GM18909 (cell line): ENCODE measurements at regions not wholly inside any gene's neighbourhood (a gene's known extent, or its start where the extent isn't known, plus 50 kb on each side); places are given as distances from the start of the nearest gene placed in this dataset.

Source experiments
- ATAC-seq: cut with Tn5 transposase; IDR thresholded peaks from one replicate; pipeline ENCODE4 v1.9.1; 2021; ENCODE audit warnings: mild to moderate bottlenecking; ENCODE audit not compliant: unreplicated experiment, poor library complexity

DNA sequence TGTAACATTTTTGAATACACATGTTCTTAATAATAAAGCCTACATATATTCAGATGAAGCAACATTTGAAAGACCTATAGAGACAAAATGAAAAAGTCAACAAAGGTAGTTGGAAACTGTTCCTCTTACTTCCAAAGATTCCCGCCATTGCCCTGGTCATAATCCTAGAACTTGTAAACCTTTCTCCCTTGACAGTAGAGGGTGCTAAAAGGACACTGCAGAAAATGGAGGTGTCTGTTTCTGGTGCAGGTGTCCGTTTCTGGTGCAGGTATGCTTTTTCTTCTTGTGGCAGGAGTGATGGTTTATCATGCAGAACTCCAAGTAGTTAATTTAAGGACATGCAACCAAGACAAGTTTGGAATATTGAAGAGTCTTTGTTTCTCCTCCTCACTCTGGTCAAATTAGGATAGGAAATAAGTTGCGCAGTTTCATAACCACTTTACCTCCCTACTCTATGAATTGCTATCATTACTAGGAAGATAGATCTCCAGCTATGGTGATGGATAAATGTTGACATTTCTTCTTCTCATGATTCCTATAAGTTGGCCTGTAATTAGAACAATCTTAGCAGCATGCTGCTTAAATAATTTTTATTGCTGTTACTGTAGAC lies 56.0 kb upstream of the FAM174A start:
- peak; percentile 61 for ATAC-seq

GRCh38 chr5:100472091-100472490 lies 63.1 kb upstream of the FAM174A start:
- no peak for ATAC-seq

DNA sequence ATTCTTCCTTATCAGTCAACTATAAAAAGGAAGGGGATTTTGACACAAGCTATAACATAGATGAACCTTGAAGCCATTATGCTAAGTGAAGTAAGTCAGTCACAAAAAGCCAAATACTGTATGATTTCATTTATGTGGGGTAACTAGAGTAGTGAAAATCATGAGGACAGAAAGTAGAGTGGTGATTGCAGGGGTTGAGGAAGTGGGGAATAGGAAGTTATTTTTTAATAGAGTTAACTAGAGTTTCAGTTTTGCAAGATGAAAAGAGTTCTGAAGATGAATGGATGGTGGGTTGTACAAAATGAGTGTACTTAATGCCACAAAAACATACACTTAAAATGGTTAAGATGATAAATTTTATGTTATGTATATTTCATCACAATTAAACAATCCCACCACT lies 65.4 kb upstream of the FAM174A start:
- peak; percentile 97 for ATAC-seq

GRCh38 chr5:100464418-100464817 lies 70.8 kb upstream of the FAM174A start:
- ATAC-seq = no peak

GRCh38 chr5:100456615-100457014 lies 78.6 kb upstream of the FAM174A start:
- ATAC-seq = no peak

- no peak for ATAC-seq
These were observed 83.0 kb upstream of the FAM174A start for GRCh38 chr5:100452126-100452525.

GRCh38 chr5:100448111-100448528 lies 87.1 kb upstream of the FAM174A start:
- ATAC-seq = no peak

- ATAC-seq = no peak
These were observed 88.2 kb upstream of the FAM174A start for GRCh38 chr5:100446879-100447430.

GRCh38 chr5:100444961-100445360 lies 90.2 kb upstream of the FAM174A start:
- ATAC-seq = no peak

GRCh38 chr5:100434815-100435214 lies 100.4 kb upstream of the FAM174A start:
- ATAC-seq = no peak

DNA sequence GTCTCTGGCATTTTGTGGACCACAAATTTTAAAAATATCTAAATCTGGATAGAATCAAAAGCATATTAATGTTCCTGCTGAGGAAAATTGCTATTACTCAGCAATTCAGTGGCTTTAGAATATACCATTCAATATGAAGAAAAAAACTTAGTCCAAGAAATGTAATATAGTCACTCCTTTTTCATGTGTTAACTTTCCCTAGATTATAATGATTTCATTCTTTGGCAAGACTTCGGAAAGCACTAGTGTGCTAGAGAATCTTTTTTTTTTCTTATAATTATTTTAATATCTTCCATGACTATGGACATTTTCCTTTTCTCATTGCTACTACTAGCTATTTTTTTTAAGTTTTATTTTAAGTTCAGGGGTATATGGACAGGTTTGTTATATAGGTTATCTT lies 102.4 kb upstream of the FAM174A start:
- no peak for ATAC-seq

DNA sequence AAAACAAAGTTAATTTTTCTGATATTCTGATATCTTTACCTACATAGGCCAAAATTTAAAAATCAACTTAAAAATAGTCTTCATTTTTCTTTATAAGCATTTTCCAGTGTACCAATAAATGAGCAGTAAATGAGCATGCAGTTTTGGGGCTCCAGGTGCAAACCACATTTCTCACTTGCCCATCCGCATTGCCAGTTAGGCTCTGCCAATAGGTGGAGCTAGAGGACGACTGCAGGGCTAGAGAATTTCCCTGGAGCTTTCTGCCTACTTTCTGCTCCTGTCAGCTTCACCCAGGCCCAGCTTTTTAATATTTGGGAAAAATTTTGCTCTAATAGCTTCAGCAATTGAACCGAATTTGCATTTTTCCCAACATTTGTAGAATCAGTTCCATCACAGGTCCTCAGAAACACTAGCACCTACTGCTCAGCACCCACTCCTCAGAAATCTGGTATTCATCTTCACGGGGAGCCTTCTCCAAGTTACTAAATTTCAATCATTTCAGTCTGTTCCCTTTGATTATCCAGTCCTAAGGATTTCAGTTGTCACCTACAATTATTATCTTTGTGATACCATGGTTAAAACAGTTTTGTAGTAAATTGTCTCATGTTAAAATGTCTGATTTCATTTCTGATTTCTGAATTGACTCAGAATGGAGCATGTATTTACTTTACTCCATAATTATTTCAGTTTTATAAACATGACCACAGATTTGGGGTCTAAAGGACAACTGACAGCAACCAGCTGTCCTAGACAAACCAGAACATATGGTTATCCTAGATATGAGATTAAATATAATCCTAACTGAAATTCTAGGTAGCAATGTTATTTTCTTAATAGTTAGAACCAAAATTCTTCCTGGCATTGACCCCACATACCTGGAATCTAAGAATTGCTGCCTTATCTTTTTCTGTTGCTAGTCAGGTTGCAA lies 104.6 kb upstream of the FAM174A start:
- peak; percentile 87 for ATAC-seq

GRCh38 chr5:100424787-100425186 lies 110.4 kb upstream of the FAM174A start:
- ATAC-seq = no peak

GRCh38 chr5:100424017-100424416 lies 111.2 kb upstream of the FAM174A start:
- ATAC-seq = no peak

DNA sequence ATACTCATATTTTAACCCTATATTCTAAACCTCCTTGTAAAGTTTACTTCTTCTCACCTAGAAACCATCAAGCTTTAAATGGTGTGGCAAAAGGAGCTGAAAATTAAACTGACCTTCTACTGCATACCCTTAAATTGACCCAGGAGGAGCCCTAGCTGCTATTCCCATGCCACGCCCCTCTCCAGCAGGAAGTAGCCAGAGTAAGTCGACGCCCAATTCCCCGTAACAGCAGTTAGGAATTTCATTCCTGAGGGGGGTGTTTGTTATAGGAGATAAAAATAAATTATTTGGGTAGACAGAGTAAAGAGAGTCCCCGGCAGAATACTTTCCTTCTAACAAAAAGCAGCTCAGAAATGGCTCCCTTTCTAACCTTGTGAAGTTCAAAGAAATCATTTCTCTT lies 111.8 kb upstream of the FAM174A start:
- no peak for ATAC-seq

GRCh38 chr5:100421360-100421759 lies 113.8 kb upstream of the FAM174A start:
- no peak for ATAC-seq

GRCh38 chr5:100418231-100418630 lies 116.9 kb upstream of the FAM174A start:
- ATAC-seq = no peak

DNA sequence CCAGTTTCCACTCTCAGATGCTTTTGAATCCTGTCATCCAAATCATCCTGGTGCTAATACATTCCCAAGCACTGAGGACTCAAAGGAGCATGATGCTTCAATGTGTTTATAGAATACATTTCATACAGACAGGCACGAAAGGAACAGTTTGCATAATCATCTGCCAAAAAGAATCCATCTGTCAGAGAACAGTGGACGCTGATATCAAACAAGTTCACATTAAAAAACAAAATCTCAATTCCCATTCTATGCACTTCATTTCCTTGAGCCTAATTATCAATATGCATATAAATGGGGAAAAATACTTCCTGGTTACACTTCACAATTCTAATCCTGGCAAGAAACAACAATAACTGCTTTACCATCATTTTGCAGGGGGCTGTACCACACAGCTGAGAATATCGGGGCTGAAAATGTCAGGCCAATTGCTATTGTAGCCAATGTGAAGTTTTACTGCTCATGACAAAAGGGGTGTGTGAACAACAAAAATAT lies 125.5 kb upstream of the FAM174A start:
- no peak for ATAC-seq

DNA sequence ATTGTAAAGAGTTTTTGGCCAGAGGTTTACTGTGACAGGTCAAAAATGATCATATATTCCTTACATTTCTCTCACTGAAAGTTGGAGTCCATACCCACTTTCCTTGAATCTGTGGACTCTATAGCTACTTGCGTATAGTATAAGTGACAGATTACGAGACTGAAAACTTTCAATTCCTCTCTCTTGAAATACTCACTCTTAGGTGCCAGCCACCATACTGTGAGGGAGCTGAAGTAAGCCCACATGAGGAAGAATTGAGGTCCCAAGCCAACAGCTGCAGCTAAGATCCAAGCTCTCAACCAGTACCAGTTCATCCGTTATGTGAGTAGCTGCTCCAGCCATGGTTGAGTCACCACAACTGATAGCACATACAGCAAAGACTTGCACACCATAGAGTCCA lies 128.1 kb upstream of the FAM174A start:
- ATAC-seq = no peak

DNA sequence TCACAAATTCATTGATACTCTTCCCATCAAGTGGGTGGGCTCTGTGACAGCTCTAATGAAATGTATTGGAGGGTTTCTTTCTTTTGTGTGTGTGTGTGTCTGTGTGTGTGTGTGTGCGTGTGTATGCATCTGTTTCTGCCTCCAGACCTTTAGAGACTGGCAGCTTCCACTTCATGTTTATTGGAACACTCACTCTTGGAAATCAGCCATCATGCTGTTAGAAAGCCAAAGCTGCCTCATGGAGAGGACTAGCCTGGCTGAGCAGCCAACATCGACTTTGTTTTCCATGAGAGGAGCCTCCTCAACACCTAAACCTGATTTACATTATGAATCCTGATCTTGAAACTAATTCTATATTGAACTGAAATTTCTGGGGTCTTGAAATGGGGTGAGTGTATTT lies 128.5 kb upstream of the FAM174A start:
- no peak for ATAC-seq

DNA sequence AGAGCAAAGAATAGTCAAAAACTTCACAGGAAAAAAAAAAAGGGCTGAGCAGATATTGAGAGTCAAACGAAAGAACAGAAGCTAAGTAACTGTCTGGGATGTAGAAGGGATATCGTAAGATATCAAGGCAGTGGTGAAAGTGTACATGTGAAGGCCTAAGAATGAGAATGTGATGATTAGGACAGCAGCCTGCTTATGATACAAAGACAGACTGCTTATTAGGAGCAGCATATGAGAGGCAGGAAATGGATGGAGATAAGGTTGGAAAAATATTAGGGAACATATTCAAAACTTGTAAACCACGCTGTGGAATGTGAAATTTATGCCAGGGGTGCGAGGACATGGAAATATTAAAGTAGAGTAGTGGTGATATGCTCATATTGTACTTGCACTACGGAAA lies 133.1 kb upstream of the FAM174A start:
- no peak for ATAC-seq
